ENCODE measurements at regions not wholly inside any gene's neighbourhood (a gene's known extent, or its start where the extent isn't known, plus 50 kb on each side); places are given as distances from the start of the nearest gene placed in this dataset.
"Not testable (repeated sequence)": the region's sequence is repeated elsewhere in the genome, so short reads cannot be mapped to it uniquely, and the experiment has no call there.

DNA sequence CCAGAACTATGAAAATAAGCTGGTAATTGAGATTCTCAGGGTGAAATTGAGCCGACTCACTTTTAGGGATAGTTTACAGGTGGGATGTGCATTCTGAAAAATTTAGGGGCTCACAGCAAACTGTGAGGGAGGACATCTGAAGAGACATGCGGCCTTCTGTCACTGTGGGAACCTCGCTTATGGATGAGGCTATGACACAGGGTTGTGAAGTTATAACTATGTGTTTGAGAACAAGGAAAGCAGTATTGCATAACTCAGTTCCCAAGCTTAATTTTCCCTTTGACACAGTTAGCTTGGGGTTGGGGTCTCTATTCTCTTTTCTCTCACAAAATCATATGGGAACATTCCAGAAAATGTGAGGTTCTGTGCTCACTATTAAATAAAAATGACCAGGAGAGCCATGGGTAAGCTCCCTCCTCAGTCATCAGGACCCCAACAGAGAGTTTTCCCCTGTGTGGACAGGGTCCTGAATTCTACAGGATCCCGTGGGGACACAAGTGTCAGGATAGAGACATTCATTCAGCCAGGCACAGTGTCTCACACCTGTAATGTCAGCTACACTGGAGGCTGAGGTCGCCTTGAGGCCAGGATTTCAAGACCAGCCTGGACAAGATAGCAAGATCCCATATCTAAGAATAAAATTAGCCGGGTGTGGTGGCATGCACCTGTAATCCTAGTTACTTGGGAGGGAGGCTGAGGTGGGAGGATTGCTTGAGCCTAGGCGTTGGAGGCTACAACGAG lies 1507.7 kb upstream of the TPTE start:
- TF ChIP-seq, protein P1, sequence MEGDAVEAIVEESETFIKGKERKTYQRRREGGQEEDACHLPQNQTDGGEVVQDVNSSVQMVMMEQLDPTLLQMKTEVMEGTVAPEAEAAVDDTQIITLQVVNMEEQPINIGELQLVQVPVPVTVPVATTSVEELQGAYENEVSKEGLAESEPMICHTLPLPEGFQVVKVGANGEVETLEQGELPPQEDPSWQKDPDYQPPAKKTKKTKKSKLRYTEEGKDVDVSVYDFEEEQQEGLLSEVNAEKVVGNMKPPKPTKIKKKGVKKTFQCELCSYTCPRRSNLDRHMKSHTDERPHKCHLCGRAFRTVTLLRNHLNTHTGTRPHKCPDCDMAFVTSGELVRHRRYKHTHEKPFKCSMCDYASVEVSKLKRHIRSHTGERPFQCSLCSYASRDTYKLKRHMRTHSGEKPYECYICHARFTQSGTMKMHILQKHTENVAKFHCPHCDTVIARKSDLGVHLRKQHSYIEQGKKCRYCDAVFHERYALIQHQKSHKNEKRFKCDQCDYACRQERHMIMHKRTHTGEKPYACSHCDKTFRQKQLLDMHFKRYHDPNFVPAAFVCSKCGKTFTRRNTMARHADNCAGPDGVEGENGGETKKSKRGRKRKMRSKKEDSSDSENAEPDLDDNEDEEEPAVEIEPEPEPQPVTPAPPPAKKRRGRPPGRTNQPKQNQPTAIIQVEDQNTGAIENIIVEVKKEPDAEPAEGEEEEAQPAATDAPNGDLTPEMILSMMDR (conservative IDR thresholded peaks at IDR 0.05; ENCODE audit: low read depth, low read length) = not testable (repeated sequence)
- not testable (repeated sequence) for TF ChIP-seq POLR2A (IDR thresholded peaks at IDR 0.05; ENCODE audit: low read depth, low read length); FOS (IDR thresholded peaks at IDR 0.05; ENCODE audit: low read depth, low read length); USF2 (IDR thresholded peaks at IDR 0.05; ENCODE audit: low read depth, low read length); MAZ (IDR thresholded peaks at IDR 0.05; ENCODE audit: borderline replicate concordance, low read depth, low read length); MAFK (IDR thresholded peaks at IDR 0.05; ENCODE audit: low read depth, low read length); SMC3 (IDR thresholded peaks at IDR 0.05; ENCODE audit: low read depth, low read length); RAD21 (IDR thresholded peaks at IDR 0.05; ENCODE audit: low read length); RFX5 (IDR thresholded peaks at IDR 0.05; ENCODE audit: low read depth, low read length); CHD1 (IDR thresholded peaks at IDR 0.05; ENCODE audit: low read depth, low read length); RCOR1 (IDR thresholded peaks at IDR 0.05; ENCODE audit: insufficient replicate concordance, low read length)
- TF ChIP-seq CEBPB (IDR thresholded peaks at IDR 0.05; ENCODE audit: low read depth, low read length) = peak; percentile 58
- TF ChIP-seq, protein P2, sequence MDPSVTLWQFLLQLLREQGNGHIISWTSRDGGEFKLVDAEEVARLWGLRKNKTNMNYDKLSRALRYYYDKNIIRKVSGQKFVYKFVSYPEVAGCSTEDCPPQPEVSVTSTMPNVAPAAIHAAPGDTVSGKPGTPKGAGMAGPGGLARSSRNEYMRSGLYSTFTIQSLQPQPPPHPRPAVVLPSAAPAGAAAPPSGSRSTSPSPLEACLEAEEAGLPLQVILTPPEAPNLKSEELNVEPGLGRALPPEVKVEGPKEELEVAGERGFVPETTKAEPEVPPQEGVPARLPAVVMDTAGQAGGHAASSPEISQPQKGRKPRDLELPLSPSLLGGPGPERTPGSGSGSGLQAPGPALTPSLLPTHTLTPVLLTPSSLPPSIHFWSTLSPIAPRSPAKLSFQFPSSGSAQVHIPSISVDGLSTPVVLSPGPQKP (IDR thresholded peaks at IDR 0.05; ENCODE audit: borderline replicate concordance, low read depth, low read length) = not testable (repeated sequence)
